ENCODE measurements at regions not wholly inside any gene's neighbourhood (a gene's known extent, or its start where the extent isn't known, plus 50 kb on each side); places are given as distances from the start of the nearest gene placed in this dataset.

- H3K4me3 ChIP-seq (replicated peaks; ENCODE audit: insufficient read depth, low read length): no peak overlapping the region
- H3K27ac ChIP-seq (replicated peaks): no peak overlapping the region
- H3K27me3 ChIP-seq (ENCODE audit: insufficient read depth, poor library complexity, severe bottlenecking): no peaks in the 10 kb centered on the region
- no peak for TF ChIP-seq SPI1 (IDR thresholded peaks at IDR 0.05; ENCODE audit: borderline replicate concordance, low read depth)
- no peak for DNase-seq (ENCODE audit: low read depth in 1 of 2, low spot score in 1 of 2)
These were observed 80.6 kb upstream of the SMIM23 start for GRCh38 chr5:171705036-171705435.

GRCh38 chr5:171705830-171706468 is 79.7 kb upstream of the SMIM23 start:
- no peaks in the 10 kb centered on the region for H3K27me3 ChIP-seq (ENCODE audit: insufficient read depth, poor library complexity, severe bottlenecking)
- TF ChIP-seq GABPA (IDR thresholded peaks at IDR 0.05; ENCODE audit: low read depth): no peak
- TF ChIP-seq POLR2AphosphoS5 (IDR thresholded peaks at IDR 0.05; ENCODE audit: low read depth): no peak
- no peak for TF ChIP-seq REST (IDR thresholded peaks at IDR 0.05; ENCODE audit: insufficient replicate concordance, low read depth)
- TF ChIP-seq CTCF (IDR thresholded peaks at IDR 0.05; ENCODE audit: insufficient read depth, low read length): no peak
- TF ChIP-seq SPI1 (IDR thresholded peaks at IDR 0.05; ENCODE audit: borderline replicate concordance, low read depth): no peak
- no peak for DNase-seq (ENCODE audit: low read depth in 1 of 2, low spot score in 1 of 2)
- no peak overlapping the region for H3K4me3 ChIP-seq (replicated peaks; ENCODE audit: insufficient read depth, low read length)
- H3K27ac ChIP-seq (replicated peaks): no peak overlapping the region

- Histone ChIP-seq H3K4me3 (replicated peaks; ENCODE audit: insufficient read depth, low read length) (no peak overlapping the region), H3K27me3 (ENCODE audit: insufficient read depth, poor library complexity, severe bottlenecking) (no peaks in the 10 kb centered on the region), H3K27ac (replicated peaks) (no peak overlapping the region)
- no peak for DNase-seq (ENCODE audit: low read depth in 1 of 2, low spot score in 1 of 2)
- no peak for TF ChIP-seq GABPA (IDR thresholded peaks at IDR 0.05; ENCODE audit: low read depth)
- no peak for TF ChIP-seq CTCF (IDR thresholded peaks at IDR 0.05; ENCODE audit: insufficient read depth, low read length)
- TF ChIP-seq REST (IDR thresholded peaks at IDR 0.05; ENCODE audit: insufficient replicate concordance, low read depth): no peak
- no peak for TF ChIP-seq POLR2AphosphoS5 (IDR thresholded peaks at IDR 0.05; ENCODE audit: low read depth)
- TF ChIP-seq SPI1 (IDR thresholded peaks at IDR 0.05; ENCODE audit: borderline replicate concordance, low read depth): no peak
These were observed 78.7 kb upstream of the SMIM23 start for GRCh38 chr5:171706736-171707441.

GRCh38 chr5:171707442-171707792 is 78.2 kb upstream of the SMIM23 start:
- TF ChIP-seq SPI1 (IDR thresholded peaks at IDR 0.05; ENCODE audit: borderline replicate concordance, low read depth) (no peak), POLR2AphosphoS5 (IDR thresholded peaks at IDR 0.05; ENCODE audit: low read depth) (no peak), REST (IDR thresholded peaks at IDR 0.05; ENCODE audit: insufficient replicate concordance, low read depth) (no peak), GABPA (IDR thresholded peaks at IDR 0.05; ENCODE audit: low read depth) (no peak), CTCF (IDR thresholded peaks at IDR 0.05; ENCODE audit: insufficient read depth, low read length) (no peak)
- Histone ChIP-seq H3K27me3 (ENCODE audit: insufficient read depth, poor library complexity, severe bottlenecking) (no peaks in the 10 kb centered on the region), H3K4me3 (replicated peaks; ENCODE audit: insufficient read depth, low read length) (no peak overlapping the region), H3K27ac (replicated peaks) (no peak overlapping the region)
- no peak for DNase-seq (ENCODE audit: low read depth in 1 of 2, low spot score in 1 of 2)

All from HL-60 (cell line).